Fibroblast of lung (primary cell): ENCODE measurements at regions not wholly inside any gene's neighbourhood (a gene's known extent, or its start where the extent isn't known, plus 50 kb on each side); places are given as distances from the start of the nearest gene placed in this dataset.

Experiments used
- EZH2 ChIP-seq: IDR thresholded peaks from 2 replicates; pipeline ENCODE4 v1.5.1; 2012; ENCODE audit warnings: low read length, control low read depth, mild to moderate bottlenecking; ENCODE audit errors: missing control alignments
- TF ChIP-seq, protein P1 (sequence below), 2 donors: IDR thresholded peaks in 1 of 2; conservative IDR thresholded peaks in 1 of 2; 1 replicate in 1 of 2; 2 replicates in 1 of 2; pipeline ENCODE4 v1.5.1; 2011 to 2012; ENCODE audit warnings: low read length in 2 of 2, control low read depth in 1 of 2, inconsistent platforms in 1 of 2, low read depth in 1 of 2, mild to moderate bottlenecking in 1 of 2

DNA sequence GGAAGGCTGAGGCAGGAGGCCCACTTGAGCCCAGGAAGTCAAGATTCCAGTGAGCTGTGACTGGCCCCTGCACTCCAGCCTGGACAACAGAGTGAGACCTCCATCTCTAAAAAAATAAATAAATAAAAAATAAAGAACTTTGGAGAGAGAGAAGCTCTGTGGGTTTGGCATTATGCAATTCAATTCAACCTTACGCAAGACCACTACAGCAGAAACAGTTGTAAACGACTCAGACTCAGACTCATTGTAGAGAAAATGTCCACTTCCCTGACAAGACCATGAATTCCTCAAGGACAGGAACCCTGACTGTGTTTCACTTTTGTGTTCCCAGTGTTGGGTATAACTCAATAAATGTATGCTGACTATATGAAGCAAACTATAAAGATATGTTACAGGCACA is 90.3 kb upstream of the C3orf80 start:
- TF ChIP-seq, protein P1, sequence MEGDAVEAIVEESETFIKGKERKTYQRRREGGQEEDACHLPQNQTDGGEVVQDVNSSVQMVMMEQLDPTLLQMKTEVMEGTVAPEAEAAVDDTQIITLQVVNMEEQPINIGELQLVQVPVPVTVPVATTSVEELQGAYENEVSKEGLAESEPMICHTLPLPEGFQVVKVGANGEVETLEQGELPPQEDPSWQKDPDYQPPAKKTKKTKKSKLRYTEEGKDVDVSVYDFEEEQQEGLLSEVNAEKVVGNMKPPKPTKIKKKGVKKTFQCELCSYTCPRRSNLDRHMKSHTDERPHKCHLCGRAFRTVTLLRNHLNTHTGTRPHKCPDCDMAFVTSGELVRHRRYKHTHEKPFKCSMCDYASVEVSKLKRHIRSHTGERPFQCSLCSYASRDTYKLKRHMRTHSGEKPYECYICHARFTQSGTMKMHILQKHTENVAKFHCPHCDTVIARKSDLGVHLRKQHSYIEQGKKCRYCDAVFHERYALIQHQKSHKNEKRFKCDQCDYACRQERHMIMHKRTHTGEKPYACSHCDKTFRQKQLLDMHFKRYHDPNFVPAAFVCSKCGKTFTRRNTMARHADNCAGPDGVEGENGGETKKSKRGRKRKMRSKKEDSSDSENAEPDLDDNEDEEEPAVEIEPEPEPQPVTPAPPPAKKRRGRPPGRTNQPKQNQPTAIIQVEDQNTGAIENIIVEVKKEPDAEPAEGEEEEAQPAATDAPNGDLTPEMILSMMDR (conservative IDR thresholded peaks at IDR 0.05 in 1 of 2, IDR thresholded peaks at IDR 0.05 in 1 of 2; ENCODE audit: low read depth in 1 of 2, low read length in 2 of 2), result no peak
- TF ChIP-seq EZH2, result no peak
